B cell (primary cell): ENCODE measurements at regions not wholly inside any gene's neighbourhood (a gene's known extent, or its start where the extent isn't known, plus 50 kb on each side); places are given as distances from the start of the nearest gene placed in this dataset.

Experiments
- ATAC-seq: fragments of 200-7000 bp; cut with Tn5 transposase; one replicate; pipeline ENCODE4 v1.10.0; 2021; ENCODE audit warnings: low read depth, mild to moderate bottlenecking, moderate number of reproducible peaks, moderate library complexity
- CTCF ChIA-PET: fragments of 350-600 bp; sonication (Branson Sonifier 250); formaldehyde crosslinking; loops from one replicate; lab custom pipeline; 2021; ENCODE audit warnings: antibody characterized with exemption, inconsistent platforms; lab: Charles Lee
- POLR2A ChIA-PET: fragments of 350-600 bp; sonication (Branson Sonifier 250); formaldehyde crosslinking; loops from one replicate; lab custom pipeline; 2021; ENCODE audit warnings: antibody characterized with exemption; lab: Charles Lee
- DNase-seq: peaks from one replicate; pipeline ENCODE4 v3.0.0; 2013
- H2AFZ ChIP-seq: 2 replicates; pipeline ENCODE4 v1.6.1; 2012; ENCODE audit warnings: mild to moderate bottlenecking, low read depth, low read length; ENCODE audit not compliant: insufficient read depth, poor library complexity, severe bottlenecking
- H3K27ac ChIP-seq, 2 donors: 1 replicate in 1 of 2; 2 replicates in 1 of 2; pipeline ENCODE4 v1.5.1; 2012 to 2013; ENCODE audit warnings: low read length in 2 of 2, mild to moderate bottlenecking in 2 of 2, moderate library complexity in 1 of 2
- H3K27me3 ChIP-seq, 4 experiments: fragments of 200-600 bp in 1 of 4; sonication (generic) in 1 of 4; replicated peaks in 1 of 4; 1 replicate in 2 of 4; 2 replicates in 2 of 4; pipeline versions ENCODE4 v1.6.1 to v1.7.0; 2013 to 2016; ENCODE audit warnings: low read length in 3 of 4, mild to moderate bottlenecking in 2 of 4, mixed read lengths in 1 of 4, moderate library complexity in 1 of 4; ENCODE audit not compliant: insufficient read depth in 4 of 4, control insufficient read depth in 3 of 4; ENCODE audit errors: control extremely low read depth in 1 of 4
- H3K36me3 ChIP-seq, 2 experiments: replicated peaks in 1 of 2; 1 replicate in 1 of 2; 2 replicates in 1 of 2; pipeline versions ENCODE4 v1.6.1 to v1.7.1; 2013; ENCODE audit warnings: low read length in 1 of 2; ENCODE audit not compliant: insufficient read depth in 2 of 2, control insufficient read depth in 1 of 2; ENCODE audit errors: control extremely low read depth in 1 of 2, extremely low read depth in 1 of 2
- H3K4me1 ChIP-seq, 2 donors: fragments of 200-600 bp in 1 of 2; sonication (generic) in 1 of 2; 1 replicate in 1 of 2; 2 replicates in 1 of 2; pipeline versions ENCODE4 v1.5.1 to v1.6.1; 2013 to 2017; ENCODE audit warnings: low read length in 2 of 2; ENCODE audit not compliant: control insufficient read depth in 2 of 2, insufficient read depth in 2 of 2
- H3K4me2 ChIP-seq: replicated peaks from 2 replicates; pipeline ENCODE3; 2012; ENCODE audit warnings: mild to moderate bottlenecking, low read depth, low read length; ENCODE audit not compliant: poor library complexity, severe bottlenecking
- H3K4me3 ChIP-seq, 5 experiments: fragments of 200-600 bp in 1 of 5; sonication (generic) in 1 of 5; 1 replicate in 3 of 5; 2 replicates in 2 of 5; pipeline versions ENCODE4 v1.5.1 to v1.7.0; 2011 to 2016; ENCODE audit warnings: low read length in 4 of 5, mild to moderate bottlenecking in 4 of 5, low read depth in 2 of 5, control low read depth in 1 of 5, moderate library complexity in 1 of 5; ENCODE audit not compliant: insufficient read depth in 1 of 5; ENCODE audit errors: control extremely low read depth in 1 of 5, extremely low read depth in 1 of 5
- H3K79me2 ChIP-seq: fragments of 200-600 bp; sonication (generic); one replicate; pipeline ENCODE4 v1.6.0; 2016; ENCODE audit warnings: low read length; ENCODE audit not compliant: control insufficient read depth, insufficient read depth
- H3K9ac ChIP-seq: fragments of 200-600 bp; sonication (generic); 2 replicates; pipeline ENCODE4 v1.6.1; 2017; ENCODE audit warnings: mild to moderate bottlenecking, low read length, moderate library complexity
- H3K9me3 ChIP-seq, 3 donors: one replicate each; pipeline versions ENCODE4 v1.6.1 to v1.7.1; 2013; ENCODE audit warnings: low read length in 2 of 3; ENCODE audit not compliant: control insufficient read depth in 2 of 3, insufficient read depth in 1 of 3; ENCODE audit errors: control extremely low read depth in 1 of 3
- H4K20me1 ChIP-seq: 2 replicates; pipeline ENCODE4 v1.6.0; 2012; ENCODE audit warnings: mild to moderate bottlenecking, low read length; ENCODE audit not compliant: insufficient read depth, control insufficient read depth, poor library complexity, severe bottlenecking
- H3K27ac Mint-ChIP-seq: one replicate; pipeline ENCODE4 v1.8.0; 2021; ENCODE audit warnings: mixed read lengths
- H3K27me3 Mint-ChIP-seq: one replicate; pipeline ENCODE4 v1.8.0; 2021; ENCODE audit warnings: mixed read lengths
- H3K4me1 Mint-ChIP-seq: one replicate; pipeline ENCODE4 v1.8.0; 2021; ENCODE audit warnings: mixed read lengths
- H3K4me3 Mint-ChIP-seq: one replicate; pipeline ENCODE4 v1.8.0; 2021; ENCODE audit warnings: mixed read lengths
- H3K9me3 Mint-ChIP-seq: one replicate; pipeline ENCODE4 v1.8.0; 2022; ENCODE audit warnings: mixed read lengths; ENCODE audit not compliant: insufficient read depth
- EZH2 ChIP-seq: IDR thresholded peaks from 2 replicates; pipeline ENCODE4 v1.6.1; 2012; ENCODE audit warnings: borderline replicate concordance, low read depth, mild to moderate bottlenecking, moderate library complexity, low read length; ENCODE audit not compliant: insufficient read depth, poor library complexity, severe bottlenecking
- WGBS: methylation state at CpG from one replicate; pipeline ENCODE4 v1.1.5; 2013; ENCODE audit warnings: missing lambda C conversion rate; ENCODE audit not compliant: insufficient coverage; 5-methylcytosine and 5-hydroxymethylcytosine counted together
- intact Hi-C: fragments of 100-400 bp; cut with micrococcal nuclease; formaldehyde crosslinking; loops from one replicate; pipeline ENCODE4 v1.10.0; 2022
- TF ChIP-seq, protein P1 (sequence below): fragments of 200-600 bp; IDR thresholded peaks from one replicate; pipeline ENCODE4 v1.8.0; 2022; ENCODE audit warnings: antibody characterized with exemption, mild to moderate bottlenecking

- intact Hi-C loops, result no loop called here
- no peak overlapping the region for H3K4me3 Mint-ChIP-seq
- no peaks in the 10 kb centered on the region for H4K20me1 ChIP-seq
- H3K27me3 ChIP-seq, result peaks cover 0 to 2% (median 0%) of the 10 kb centered on the region in 4 experiments
- H3K4me1 ChIP-seq, result no peaks in the 10 kb centered on the region
- no peaks in the 10 kb centered on the region for H3K4me1 Mint-ChIP-seq
- WGBS, result 85% methylated on average over 2 of the region's 3 CpGs
- H3K27me3 Mint-ChIP-seq, result no peaks in the 10 kb centered on the region
- ChIA-PET POLR2A (no interaction called here), CTCF (no interaction called here)
- H3K27ac Mint-ChIP-seq, result no peak overlapping the region
- no peak overlapping the region for H3K27ac ChIP-seq
- no peak overlapping the region for H3K4me3 ChIP-seq
- H3K9ac ChIP-seq, result no peak overlapping the region
- no peak overlapping the region for H3K4me2 ChIP-seq
- peaks cover 2 to 14% (median 10%) of the 10 kb centered on the region in 3 donors for H3K9me3 ChIP-seq
- TF ChIP-seq EZH2, result no peak
- TF ChIP-seq, protein P1, sequence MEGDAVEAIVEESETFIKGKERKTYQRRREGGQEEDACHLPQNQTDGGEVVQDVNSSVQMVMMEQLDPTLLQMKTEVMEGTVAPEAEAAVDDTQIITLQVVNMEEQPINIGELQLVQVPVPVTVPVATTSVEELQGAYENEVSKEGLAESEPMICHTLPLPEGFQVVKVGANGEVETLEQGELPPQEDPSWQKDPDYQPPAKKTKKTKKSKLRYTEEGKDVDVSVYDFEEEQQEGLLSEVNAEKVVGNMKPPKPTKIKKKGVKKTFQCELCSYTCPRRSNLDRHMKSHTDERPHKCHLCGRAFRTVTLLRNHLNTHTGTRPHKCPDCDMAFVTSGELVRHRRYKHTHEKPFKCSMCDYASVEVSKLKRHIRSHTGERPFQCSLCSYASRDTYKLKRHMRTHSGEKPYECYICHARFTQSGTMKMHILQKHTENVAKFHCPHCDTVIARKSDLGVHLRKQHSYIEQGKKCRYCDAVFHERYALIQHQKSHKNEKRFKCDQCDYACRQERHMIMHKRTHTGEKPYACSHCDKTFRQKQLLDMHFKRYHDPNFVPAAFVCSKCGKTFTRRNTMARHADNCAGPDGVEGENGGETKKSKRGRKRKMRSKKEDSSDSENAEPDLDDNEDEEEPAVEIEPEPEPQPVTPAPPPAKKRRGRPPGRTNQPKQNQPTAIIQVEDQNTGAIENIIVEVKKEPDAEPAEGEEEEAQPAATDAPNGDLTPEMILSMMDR, result no peak
- no peak overlapping the region for H2AFZ ChIP-seq
- ATAC-seq (no peak), DNase-seq (no peak)
- no peaks in the 10 kb centered on the region for H3K79me2 ChIP-seq
- no peaks in the 10 kb centered on the region for H3K36me3 ChIP-seq
- H3K9me3 Mint-ChIP-seq, result peaks cover 24% of the 10 kb centered on the region
Measured at GRCh38 chr5:126030698-126031097, 392.5 kb upstream of the GRAMD2B start.

GRCh38 chr5:126031989-126032716, 391.1 kb upstream of the GRAMD2B start:
- ATAC-seq, result no peak
- no peak overlapping the region for H3K4me3 ChIP-seq
- POLR2A ChIA-PET, result no interaction called here
- DNase-seq, result no peak
- H3K4me1 ChIP-seq, result no peaks in the 10 kb centered on the region
- H3K9me3 Mint-ChIP-seq, result peaks cover 20% of the 10 kb centered on the region
- H3K4me2 ChIP-seq, result no peak overlapping the region
- H3K9me3 ChIP-seq, result peaks cover 2 to 10% (median 9%) of the 10 kb centered on the region in 3 donors
- no peaks in the 10 kb centered on the region for H3K36me3 ChIP-seq
- no peaks in the 10 kb centered on the region for H4K20me1 ChIP-seq
- H3K4me1 Mint-ChIP-seq, result no peaks in the 10 kb centered on the region
- WGBS, result 94% methylated on average over 3 of the region's 7 CpGs
- H3K9ac ChIP-seq, result no peak overlapping the region
- H2AFZ ChIP-seq, result no peak overlapping the region
- TF ChIP-seq, protein P1, result no peak
- no peak for TF ChIP-seq EZH2
- peaks cover 0 to 5% (median 0%) of the 10 kb centered on the region in 4 experiments for H3K27me3 ChIP-seq
- H3K27ac ChIP-seq, result no peak overlapping the region
- H3K4me3 Mint-ChIP-seq, result no peak overlapping the region
- intact Hi-C loops, result no loop called here
- H3K27me3 Mint-ChIP-seq, result no peaks in the 10 kb centered on the region
- CTCF ChIA-PET, result no interaction called here
- no peaks in the 10 kb centered on the region for H3K79me2 ChIP-seq
- no peak overlapping the region for H3K27ac Mint-ChIP-seq
